HCT116 (cell line): ENCODE measurements at regions not wholly inside any gene's neighbourhood (a gene's known extent, or its start where the extent isn't known, plus 50 kb on each side); places are given as distances from the start of the nearest gene placed in this dataset.

Source experiments
- ATAC-seq: fragments of 200-7000 bp; cut with Tn5 transposase; 2 replicates; pipeline ENCODE4 v1.9.1; 2020; ENCODE audit warnings: mild to moderate bottlenecking, moderate library complexity
- BruUV-seq: library from RNA; stranded (reverse); fragments of 400-500 nt; replicated peaks from 2 replicates; lab custom pipeline; 2021; lab: Mats Ljungman, UMichigan
- CTCF ChIA-PET: fragments of 300-600 bp; sonication (Branson Sonifier 250); formaldehyde crosslinking; loops from one replicate; lab custom pipeline; 2021; ENCODE audit warnings: antibody characterized with exemption; lab: Charles Lee
- POLR2A ChIA-PET: fragments of 300-600, 350-600 bp; sonication (Branson Sonifier 250); formaldehyde crosslinking; loops from one replicate; lab custom pipeline; 2021; ENCODE audit warnings: antibody characterized with exemption; lab: Charles Lee
- RAD21 ChIA-PET, 2 experiments: fragments of 300-600 bp; sonication (Branson Sonifier 250); formaldehyde crosslinking; loops; one replicate each; lab custom pipeline; 2023; ENCODE audit warnings: low total read pairs in 2 of 2; ENCODE audit not compliant: uncharacterized antibody in 2 of 2, unreplicated experiment in 2 of 2, low non-redundant PET in 1 of 2; lab: Charles Lee
- DNase-seq: peaks from one replicate; pipeline ENCODE4 v3.0.0-alpha.2; 2010; ENCODE audit warnings: low read depth, low spot score
- H2AFZ ChIP-seq: fragments of 200-600 bp; shearing (Covaris generic), sonication (generic); 2 replicates; pipeline ENCODE4 v1.6.1; 2017; ENCODE audit warnings: low read depth, mixed run types, mixed read lengths, antibody characterized with exemption, low read length; ENCODE audit not compliant: poor library complexity, severe bottlenecking
- H3K27ac ChIP-seq: 2 replicates; pipeline ENCODE4 v1.5.1; 2012; ENCODE audit warnings: low read depth, low read length
- H3K27me3 ChIP-seq: fragments of 200-600 bp; sonication (generic); 2 replicates; pipeline ENCODE4 v1.6.1; 2016; ENCODE audit warnings: mixed run types, low read length, mixed read lengths; ENCODE audit not compliant: insufficient read depth
- H3K36me3 ChIP-seq, 2 experiments: fragments of 200-500 bp in 1 of 2; fragments of 200-600 bp in 1 of 2; sonication (Bioruptor generic) in 1 of 2; sonication (generic) in 1 of 2; 2 replicates each; pipeline versions ENCODE4 v1.5.1 to v1.6.1; 2014 to 2016; ENCODE audit warnings: low read length in 2 of 2, inconsistent platforms in 1 of 2, mixed read lengths in 1 of 2, mixed run types in 1 of 2; ENCODE audit not compliant: insufficient read depth in 2 of 2, control insufficient read depth in 1 of 2
- H3K4me1 ChIP-seq, 2 experiments: fragments of 200-600 bp in 1 of 2; sonication (generic) in 1 of 2; 2 replicates each; pipeline versions ENCODE4 v1.5.1 to v1.6.1; 2012 to 2017; ENCODE audit warnings: low read length in 2 of 2, inconsistent platforms in 1 of 2, mild to moderate bottlenecking in 1 of 2, mixed read lengths in 1 of 2, mixed run types in 1 of 2, moderate library complexity in 1 of 2; ENCODE audit not compliant: insufficient read depth in 2 of 2, control insufficient read depth in 1 of 2
- H3K4me2 ChIP-seq: fragments of 200-600 bp; sonication (generic); 2 replicates; pipeline ENCODE4 v1.6.1; 2017; ENCODE audit warnings: mixed run types, low read length, mixed read lengths
- H3K4me3 ChIP-seq, 2 experiments: fragments of 200-600 bp in 1 of 2; sonication (generic) in 1 of 2; replicated peaks in 1 of 2; 2 replicates each; pipeline ENCODE4 v1.5.1; 2011 to 2016; ENCODE audit warnings: low read length in 2 of 2, control low read depth in 1 of 2, low read depth in 1 of 2, mild to moderate bottlenecking in 1 of 2, mixed read lengths in 1 of 2, mixed run types in 1 of 2
- H3K79me2 ChIP-seq: fragments of 200-600 bp; sonication (generic); 2 replicates; pipeline ENCODE4 v1.6.1; 2017; ENCODE audit warnings: mild to moderate bottlenecking, mixed run types, low read length, moderate library complexity, mixed read lengths; ENCODE audit not compliant: insufficient read depth
- H3K9ac ChIP-seq: fragments of 200-600 bp; sonication (generic); 2 replicates; pipeline ENCODE4 v1.6.1; 2016; ENCODE audit warnings: low read length, mixed read lengths
- H3K9me2 ChIP-seq: fragments of 200-600 bp; sonication (generic), shearing (Covaris generic); 2 replicates; pipeline ENCODE4 v1.6.1; 2017; ENCODE audit warnings: mixed run types, mild to moderate bottlenecking, moderate library complexity; ENCODE audit not compliant: insufficient read depth
- H3K9me3 ChIP-seq, 2 experiments: fragments of 200-500 bp in 1 of 2; fragments of 200-600 bp in 1 of 2; sonication (Bioruptor generic) in 1 of 2; sonication (generic) in 1 of 2; 2 replicates each; pipeline ENCODE4 v1.6.1; 2014 to 2017; ENCODE audit warnings: low read length in 2 of 2, mixed read lengths in 2 of 2, inconsistent platforms in 1 of 2, low read depth in 1 of 2, mild to moderate bottlenecking in 1 of 2, mixed run types in 1 of 2, moderate library complexity in 1 of 2; ENCODE audit not compliant: control insufficient read depth in 1 of 2, insufficient read depth in 1 of 2
- H4K20me1 ChIP-seq: fragments of 200-600 bp; sonication (generic), shearing (Covaris generic); 2 replicates; pipeline ENCODE4 v1.6.1; 2017; ENCODE audit warnings: mixed run types, mild to moderate bottlenecking, moderate library complexity; ENCODE audit not compliant: insufficient read depth
- CBX3 ChIP-seq: IDR thresholded peaks from 2 replicates; pipeline ENCODE4 v1.6.1; 2012; ENCODE audit warnings: low read depth
- CEBPB ChIP-seq: IDR thresholded peaks from 2 replicates; pipeline ENCODE4 v1.6.1; 2012; ENCODE audit warnings: low read depth
- EGR1 ChIP-seq: IDR thresholded peaks from 2 replicates; pipeline ENCODE4 v1.6.1; 2012; ENCODE audit warnings: low read depth
- EZH2 ChIP-seq: fragments of 200-600 bp; sonication (generic); IDR thresholded peaks from 2 replicates; pipeline ENCODE4 v1.6.1; 2017; ENCODE audit warnings: antibody characterized with exemption, mixed run types
- EZH2phosphoT487 ChIP-seq: fragments of 200-600 bp; IDR thresholded peaks from 2 replicates; pipeline ENCODE4 v1.6.1; 2018; ENCODE audit warnings: antibody characterized with exemption, borderline replicate concordance
- FOSL1 ChIP-seq: IDR thresholded peaks from 2 replicates; pipeline ENCODE4 v1.6.1; 2012; ENCODE audit warnings: low read depth
- JUND ChIP-seq: IDR thresholded peaks from 2 replicates; pipeline ENCODE4 v1.6.1; 2012
- POLR2A ChIP-seq: IDR thresholded peaks from 2 replicates; pipeline ENCODE4 v1.7.0; 2011; ENCODE audit warnings: borderline replicate concordance; ENCODE audit not compliant: insufficient read depth, insufficient read length; ENCODE audit errors: extremely low read depth
- POLR2AphosphoS5 ChIP-seq: IDR thresholded peaks from 2 replicates; pipeline ENCODE4 v1.6.1; 2011; ENCODE audit warnings: mild to moderate bottlenecking, low read depth, low read length, moderate library complexity
- SIN3A ChIP-seq: IDR thresholded peaks from 2 replicates; pipeline ENCODE4 v1.6.1; 2012; ENCODE audit warnings: low read depth
- SP1 ChIP-seq: IDR thresholded peaks from 2 replicates; pipeline ENCODE4 v1.6.1; 2012; ENCODE audit warnings: low read depth
- SRF ChIP-seq: IDR thresholded peaks from 2 replicates; pipeline ENCODE4 v1.6.1; 2012; ENCODE audit warnings: low read depth
- TCF7L2 ChIP-seq: IDR thresholded peaks from 2 replicates; pipeline ENCODE4 v1.7.0; 2011; ENCODE audit warnings: borderline replicate concordance, inconsistent platforms; ENCODE audit not compliant: insufficient read depth, insufficient read length; ENCODE audit errors: extremely low read depth
- YY1 ChIP-seq: IDR thresholded peaks from 2 replicates; pipeline ENCODE4 v1.6.1; 2011; ENCODE audit warnings: low read length, low read depth, moderate library complexity, mild to moderate bottlenecking; ENCODE audit not compliant: insufficient replicate concordance; ENCODE audit errors: extremely low read depth
- ZBTB33 ChIP-seq: IDR thresholded peaks from 2 replicates; pipeline ENCODE4 v1.6.1; 2011; ENCODE audit warnings: mild to moderate bottlenecking, low read length, moderate library complexity; ENCODE audit not compliant: insufficient replicate concordance; ENCODE audit errors: extremely low read depth
- ZFX ChIP-seq: fragments of 450-650 bp; IDR thresholded peaks from 2 replicates; pipeline ENCODE4 v1.6.1; 2017
- ZNF274 ChIP-seq: fragments of 200-500 bp; sonication (Bioruptor generic); IDR thresholded peaks from 2 replicates; pipeline ENCODE4 v1.6.1; 2014; ENCODE audit warnings: mild to moderate bottlenecking, low read depth, low read length, inconsistent platforms
- intact Hi-C: fragments of 100-400 bp; cut with micrococcal nuclease; formaldehyde crosslinking; loops from 2 replicates; pipeline ENCODE4 v1.10.0; 2022
- TF ChIP-seq, protein P1 (sequence below): IDR thresholded peaks from 2 replicates; pipeline ENCODE4 v1.6.1; 2012
- TF ChIP-seq, protein P2 (sequence below): IDR thresholded peaks from 2 replicates; pipeline ENCODE4 v1.6.1; 2012

- H3K4me3 ChIP-seq = no peak overlapping the region
- POLR2A ChIA-PET = no interaction called here
Observed at GRCh38 chr3:8198605-8199004, 303.0 kb upstream of the LMCD1 start.

More at GRCh38 chr3:8198605-8199004, 303.0 kb upstream of the LMCD1 start:
- H3K36me3 ChIP-seq = no peaks in the 10 kb centered on the region
- H4K20me1 ChIP-seq = no peaks in the 10 kb centered on the region
- no peak overlapping the region for H2AFZ ChIP-seq
- H3K79me2 ChIP-seq = no peaks in the 10 kb centered on the region
- H3K9ac ChIP-seq = no peak overlapping the region
- BruUV-seq = no TSS peak
- CTCF ChIA-PET = no interaction called here
- no peak for TF ChIP-seq SIN3A
- TF ChIP-seq TCF7L2 = no peak
- TF ChIP-seq YY1 = no peak
- TF ChIP-seq CBX3 = no peak
- no peak for TF ChIP-seq ZNF274
- TF ChIP-seq, protein P1, sequence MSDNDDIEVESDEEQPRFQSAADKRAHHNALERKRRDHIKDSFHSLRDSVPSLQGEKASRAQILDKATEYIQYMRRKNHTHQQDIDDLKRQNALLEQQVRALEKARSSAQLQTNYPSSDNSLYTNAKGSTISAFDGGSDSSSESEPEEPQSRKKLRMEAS = no peak
- no peak for TF ChIP-seq FOSL1
- no peak for TF ChIP-seq EGR1
- no peak for TF ChIP-seq SRF
- no peak for TF ChIP-seq EZH2
- TF ChIP-seq JUND = no peak
- TF ChIP-seq POLR2A = no peak
- TF ChIP-seq SP1 = no peak
- no peak for TF ChIP-seq POLR2AphosphoS5
- TF ChIP-seq, protein P2, sequence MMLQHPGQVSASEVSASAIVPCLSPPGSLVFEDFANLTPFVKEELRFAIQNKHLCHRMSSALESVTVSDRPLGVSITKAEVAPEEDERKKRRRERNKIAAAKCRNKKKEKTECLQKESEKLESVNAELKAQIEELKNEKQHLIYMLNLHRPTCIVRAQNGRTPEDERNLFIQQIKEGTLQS = no peak
- no peak for TF ChIP-seq CEBPB
- no peak for TF ChIP-seq ZBTB33
- TF ChIP-seq EZH2phosphoT487 = no peak
- no peak for TF ChIP-seq ZFX
- TF ChIP-seq, all 23 proteins: peak for 0
- H3K27ac ChIP-seq = no peak overlapping the region
- no peaks in the 10 kb centered on the region for H3K9me2 ChIP-seq
- H3K4me1 ChIP-seq = 0 out of 4 replicates have a peak, but pooled peaks cover 0 to 5% of the 10 kb centered on the region in 2 experiments
- H3K4me2 ChIP-seq = no peak overlapping the region
- DNase-seq (no peak), ATAC-seq (no peak)
- H3K27me3 ChIP-seq = no peaks in the 10 kb centered on the region
- intact Hi-C loops = no loop called here
- no peaks in the 10 kb centered on the region for H3K9me3 ChIP-seq
- RAD21 ChIA-PET = no interaction called here
